DND-41 (cell line): ENCODE measurements at regions not wholly inside any gene's neighbourhood (a gene's known extent, or its start where the extent isn't known, plus 50 kb on each side); places are given as distances from the start of the nearest gene placed in this dataset.

Experiments
- EZH2 ChIP-seq: IDR thresholded peaks from 3 replicates; pipeline ENCODE4 v1.6.1; 2012; ENCODE audit warnings: borderline replicate concordance, low read depth, mild to moderate bottlenecking, moderate library complexity, low read length, inconsistent platforms; ENCODE audit not compliant: severe bottlenecking
- TF ChIP-seq, protein P1 (sequence below): IDR thresholded peaks from 2 replicates; pipeline ENCODE4 v1.5.1; 2012; ENCODE audit warnings: borderline replicate concordance, low read length, moderate library complexity, mild to moderate bottlenecking; ENCODE audit not compliant: poor library complexity, severe bottlenecking; ENCODE audit errors: extremely low read depth

GRCh38 chrX:8861908-8862307 is 60.7 kb upstream of the FAM9A start:
- TF ChIP-seq, protein P1, sequence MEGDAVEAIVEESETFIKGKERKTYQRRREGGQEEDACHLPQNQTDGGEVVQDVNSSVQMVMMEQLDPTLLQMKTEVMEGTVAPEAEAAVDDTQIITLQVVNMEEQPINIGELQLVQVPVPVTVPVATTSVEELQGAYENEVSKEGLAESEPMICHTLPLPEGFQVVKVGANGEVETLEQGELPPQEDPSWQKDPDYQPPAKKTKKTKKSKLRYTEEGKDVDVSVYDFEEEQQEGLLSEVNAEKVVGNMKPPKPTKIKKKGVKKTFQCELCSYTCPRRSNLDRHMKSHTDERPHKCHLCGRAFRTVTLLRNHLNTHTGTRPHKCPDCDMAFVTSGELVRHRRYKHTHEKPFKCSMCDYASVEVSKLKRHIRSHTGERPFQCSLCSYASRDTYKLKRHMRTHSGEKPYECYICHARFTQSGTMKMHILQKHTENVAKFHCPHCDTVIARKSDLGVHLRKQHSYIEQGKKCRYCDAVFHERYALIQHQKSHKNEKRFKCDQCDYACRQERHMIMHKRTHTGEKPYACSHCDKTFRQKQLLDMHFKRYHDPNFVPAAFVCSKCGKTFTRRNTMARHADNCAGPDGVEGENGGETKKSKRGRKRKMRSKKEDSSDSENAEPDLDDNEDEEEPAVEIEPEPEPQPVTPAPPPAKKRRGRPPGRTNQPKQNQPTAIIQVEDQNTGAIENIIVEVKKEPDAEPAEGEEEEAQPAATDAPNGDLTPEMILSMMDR = no peak
- no peak for TF ChIP-seq EZH2
